Liver (tissue), 8 donors: ENCODE measurements at regions not wholly inside any gene's neighbourhood (a gene's known extent, or its start where the extent isn't known, plus 50 kb on each side); places are given as distances from the start of the nearest gene placed in this dataset.

Experiments used
- DNase-seq: peaks from one replicate; pipeline ENCODE4 v3.0.0-alpha.2; 2017; ENCODE audit warnings: low spot score
- H3K27ac ChIP-seq, 2 donors: one replicate each; pipeline ENCODE4 v1.7.0; 2013; ENCODE audit warnings: inconsistent platforms in 2 of 2, low read length in 2 of 2, control low read depth in 1 of 2, low read depth in 1 of 2, mild to moderate bottlenecking in 1 of 2
- H3K27me3 ChIP-seq, 4 donors: one replicate each; pipeline versions ENCODE4 v1.6.1 to v1.7.0; 2013; ENCODE audit warnings: low read length in 3 of 4, inconsistent platforms in 1 of 4, mild to moderate bottlenecking in 1 of 4, moderate library complexity in 1 of 4; ENCODE audit not compliant: control insufficient read depth in 4 of 4, insufficient read depth in 4 of 4
- H3K36me3 ChIP-seq, 4 donors: one replicate each; pipeline versions ENCODE4 v1.6.1 to v1.7.0; 2013; ENCODE audit warnings: low read length in 3 of 4, mild to moderate bottlenecking in 3 of 4, low read depth in 1 of 4, moderate library complexity in 1 of 4; ENCODE audit not compliant: control insufficient read depth in 4 of 4, insufficient read depth in 3 of 4
- H3K4me1 ChIP-seq, 4 donors: one replicate each; pipeline versions ENCODE4 v1.6.1 to v1.7.0; 2013; ENCODE audit warnings: low read length in 3 of 4, mild to moderate bottlenecking in 3 of 4, moderate library complexity in 1 of 4; ENCODE audit not compliant: control insufficient read depth in 4 of 4, insufficient read depth in 4 of 4
- H3K4me3 ChIP-seq, 3 donors: one replicate each; pipeline versions ENCODE4 v1.6.1 to v1.7.0; 2013; ENCODE audit warnings: low read length in 3 of 3, control low read depth in 1 of 3, low read depth in 1 of 3, mild to moderate bottlenecking in 1 of 3
- H3K9ac ChIP-seq, 2 donors: one replicate each; pipeline ENCODE4 v1.7.0; 2013; ENCODE audit warnings: low read length in 2 of 2, mild to moderate bottlenecking in 2 of 2, moderate library complexity in 2 of 2, control low read depth in 1 of 2, low read depth in 1 of 2
- H3K9me3 ChIP-seq, 4 donors: one replicate each; pipeline versions ENCODE4 v1.6.1 to v1.7.0; 2013; ENCODE audit warnings: low read length in 3 of 4; ENCODE audit not compliant: control insufficient read depth in 4 of 4
- ATF3 ChIP-seq: IDR thresholded peaks from 2 replicates; pipeline ENCODE4 v1.6.1; 2016; ENCODE audit warnings: antibody characterized with exemption
- CTCF ChIP-seq: fragments of 150-350 bp; IDR thresholded peaks from 2 replicates; pipeline ENCODE4 v1.5.1; 2017; ENCODE audit warnings: improper control_type of control experiment, low read depth, low read length; ENCODE audit not compliant: missing input control
- FOXA2 ChIP-seq: IDR thresholded peaks from 2 replicates; pipeline ENCODE4 v1.6.1; 2016; ENCODE audit warnings: antibody characterized with exemption
- GABPA ChIP-seq, 2 donors: IDR thresholded peaks in 1 of 2; conservative IDR thresholded peaks in 1 of 2; 2 replicates each; pipeline ENCODE4 v1.6.1; 2016; ENCODE audit warnings: antibody characterized with exemption in 2 of 2, mild to moderate bottlenecking in 1 of 2, moderate library complexity in 1 of 2
- HNF4A ChIP-seq, 2 donors: conservative IDR thresholded peaks; 2 replicates each; pipeline ENCODE4 v1.6.1; 2016; ENCODE audit warnings: antibody characterized with exemption in 2 of 2, mild to moderate bottlenecking in 2 of 2
- HNF4G ChIP-seq: IDR thresholded peaks from 2 replicates; pipeline ENCODE4 v1.6.1; 2016; ENCODE audit warnings: antibody characterized with exemption
- JUND ChIP-seq, 2 donors: IDR thresholded peaks; 2 replicates each; pipeline ENCODE4 v1.6.1; 2016; ENCODE audit warnings: antibody characterized with exemption in 2 of 2
- MAX ChIP-seq: IDR thresholded peaks from 2 replicates; pipeline ENCODE4 v1.6.1; 2016; ENCODE audit warnings: antibody characterized with exemption
- NR2F2 ChIP-seq: IDR thresholded peaks from 2 replicates; pipeline ENCODE4 v1.6.1; 2016; ENCODE audit warnings: antibody characterized with exemption
- RAD21 ChIP-seq, 2 donors: IDR thresholded peaks; 2 replicates each; pipeline ENCODE4 v1.6.1; 2016; ENCODE audit warnings: antibody characterized with exemption in 2 of 2, mild to moderate bottlenecking in 2 of 2
- RXRA ChIP-seq, 2 donors: IDR thresholded peaks; 2 replicates each; pipeline ENCODE4 v1.6.1; 2017 to 2018; ENCODE audit warnings: antibody characterized with exemption in 2 of 2, mild to moderate bottlenecking in 1 of 2
- SP1 ChIP-seq: IDR thresholded peaks from 2 replicates; pipeline ENCODE4 v1.6.1; 2018; ENCODE audit warnings: antibody characterized with exemption, mild to moderate bottlenecking
- TAF1 ChIP-seq: conservative IDR thresholded peaks from 2 replicates; pipeline ENCODE4 v1.6.1; 2016; ENCODE audit warnings: antibody characterized with exemption, mild to moderate bottlenecking
- YY1 ChIP-seq: IDR thresholded peaks from 2 replicates; pipeline ENCODE4 v1.6.1; 2016; ENCODE audit warnings: antibody characterized with exemption, mild to moderate bottlenecking
- WGBS: extraction: QIAGEN DNeasy Blood & Tissue Kit; methylation state at CpG from one replicate; pipeline ENCODE4 v1.1.7; 2013; 5-methylcytosine and 5-hydroxymethylcytosine counted together
- TF ChIP-seq, protein P1 (sequence below): IDR thresholded peaks from 2 replicates; pipeline ENCODE4 v1.6.1; 2016; ENCODE audit warnings: antibody characterized with exemption, mild to moderate bottlenecking
- donor health status: healthy.
- donor health status: healthy.
- donor health status: healthy.
- donor health status: healthy.
- donor health status: healthy.

DNA sequence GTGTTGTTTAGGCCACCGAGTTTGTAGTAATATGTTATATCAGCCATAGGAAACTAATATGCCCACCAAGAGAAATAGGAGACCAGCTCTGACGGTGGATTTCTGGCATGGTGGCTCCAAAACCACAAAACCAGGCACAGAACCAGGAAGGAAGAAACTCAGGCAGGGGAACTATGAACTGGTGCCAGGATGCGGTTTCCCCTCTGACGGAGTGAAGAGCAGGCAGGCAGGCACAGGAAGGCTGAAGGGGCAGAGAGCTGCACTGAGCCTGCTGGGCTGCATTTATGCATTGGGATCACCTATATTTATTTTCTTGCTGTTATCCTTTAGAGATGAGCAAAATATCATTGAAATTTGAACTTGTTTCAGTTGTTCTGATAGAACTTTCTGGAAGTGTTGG lies 479.4 kb downstream of the VRK1 start:
- TF ChIP-seq FOXA2 (no peak), YY1 (no peak), HNF4A (conservative IDR thresholded peaks at IDR 0.05) (no peak), RXRA (IDR thresholded peaks at IDR 0.05) (no peak), HNF4G (no peak), JUND (IDR thresholded peaks at IDR 0.05) (no peak), CTCF (no peak), TAF1 (no peak)
- TF ChIP-seq, protein P1, sequence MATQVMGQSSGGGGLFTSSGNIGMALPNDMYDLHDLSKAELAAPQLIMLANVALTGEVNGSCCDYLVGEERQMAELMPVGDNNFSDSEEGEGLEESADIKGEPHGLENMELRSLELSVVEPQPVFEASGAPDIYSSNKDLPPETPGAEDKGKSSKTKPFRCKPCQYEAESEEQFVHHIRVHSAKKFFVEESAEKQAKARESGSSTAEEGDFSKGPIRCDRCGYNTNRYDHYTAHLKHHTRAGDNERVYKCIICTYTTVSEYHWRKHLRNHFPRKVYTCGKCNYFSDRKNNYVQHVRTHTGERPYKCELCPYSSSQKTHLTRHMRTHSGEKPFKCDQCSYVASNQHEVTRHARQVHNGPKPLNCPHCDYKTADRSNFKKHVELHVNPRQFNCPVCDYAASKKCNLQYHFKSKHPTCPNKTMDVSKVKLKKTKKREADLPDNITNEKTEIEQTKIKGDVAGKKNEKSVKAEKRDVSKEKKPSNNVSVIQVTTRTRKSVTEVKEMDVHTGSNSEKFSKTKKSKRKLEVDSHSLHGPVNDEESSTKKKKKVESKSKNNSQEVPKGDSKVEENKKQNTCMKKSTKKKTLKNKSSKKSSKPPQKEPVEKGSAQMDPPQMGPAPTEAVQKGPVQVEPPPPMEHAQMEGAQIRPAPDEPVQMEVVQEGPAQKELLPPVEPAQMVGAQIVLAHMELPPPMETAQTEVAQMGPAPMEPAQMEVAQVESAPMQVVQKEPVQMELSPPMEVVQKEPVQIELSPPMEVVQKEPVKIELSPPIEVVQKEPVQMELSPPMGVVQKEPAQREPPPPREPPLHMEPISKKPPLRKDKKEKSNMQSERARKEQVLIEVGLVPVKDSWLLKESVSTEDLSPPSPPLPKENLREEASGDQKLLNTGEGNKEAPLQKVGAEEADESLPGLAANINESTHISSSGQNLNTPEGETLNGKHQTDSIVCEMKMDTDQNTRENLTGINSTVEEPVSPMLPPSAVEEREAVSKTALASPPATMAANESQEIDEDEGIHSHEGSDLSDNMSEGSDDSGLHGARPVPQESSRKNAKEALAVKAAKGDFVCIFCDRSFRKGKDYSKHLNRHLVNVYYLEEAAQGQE, result no peak
- DNase-seq, result no peak
- no peak overlapping the region for H3K9ac ChIP-seq
- no peak overlapping the region for H3K4me3 ChIP-seq
- no peak overlapping the region for H3K27ac ChIP-seq
- H3K27me3 ChIP-seq, result peaks cover 0 to 14% (median 0%) of the 10 kb centered on the region in 4 donors
- WGBS, result 57% methylated on average over 4 of the region's 4 CpGs
- H3K36me3 ChIP-seq, result no peaks in the 10 kb centered on the region
- no peaks in the 10 kb centered on the region for H3K4me1 ChIP-seq
- H3K9me3 ChIP-seq, result no peaks in the 10 kb centered on the region

GRCh38 chr14:97277711-97278110 lies 480.5 kb downstream of the VRK1 start:
- peaks cover 0 to 14% (median 0%) of the 10 kb centered on the region in 4 donors for H3K27me3 ChIP-seq
- no peaks in the 10 kb centered on the region for H3K4me1 ChIP-seq
- DNase-seq, result no peak
- no peaks in the 10 kb centered on the region for H3K36me3 ChIP-seq
- H3K9ac ChIP-seq, result no peak overlapping the region
- 35% methylated on average over 9 of the region's 9 CpGs for WGBS
- no peak overlapping the region for H3K4me3 ChIP-seq
- no peak for TF ChIP-seq JUND (IDR thresholded peaks at IDR 0.05)
- H3K27ac ChIP-seq, result no peak overlapping the region
- H3K9me3 ChIP-seq, result no peaks in the 10 kb centered on the region

GRCh38 chr14:97280526-97280925 lies 483.3 kb downstream of the VRK1 start:
- no peak for TF ChIP-seq RAD21 (IDR thresholded peaks at IDR 0.05)
- TF ChIP-seq HNF4G, result no peak
- no peak for TF ChIP-seq MAX
- TF ChIP-seq, protein P1, result no peak
- TF ChIP-seq SP1, result no peak
- TF ChIP-seq JUND (IDR thresholded peaks at IDR 0.05), result no peak
- TF ChIP-seq NR2F2, result no peak
- no peak for TF ChIP-seq ATF3
- no peak for TF ChIP-seq GABPA (IDR thresholded peaks at IDR 0.05 in 1 of 2, conservative IDR thresholded peaks at IDR 0.05 in 1 of 2)
- no peak overlapping the region for H3K9ac ChIP-seq
- peaks cover 0 to 14% (median under 1%) of the 10 kb centered on the region in 4 donors for H3K27me3 ChIP-seq
- no peaks in the 10 kb centered on the region for H3K9me3 ChIP-seq
- no peaks in the 10 kb centered on the region for H3K4me1 ChIP-seq
- DNase-seq, result no peak
- 89% methylated on average over 10 of the region's 10 CpGs for WGBS
- no peak overlapping the region for H3K27ac ChIP-seq
- H3K4me3 ChIP-seq, result no peak overlapping the region
- H3K36me3 ChIP-seq, result no peaks in the 10 kb centered on the region
